BJ (cell line): ENCODE measurements at regions not wholly inside any gene's neighbourhood (a gene's known extent, or its start where the extent isn't known, plus 50 kb on each side); places are given as distances from the start of the nearest gene placed in this dataset. TPM values are rescaled to one million over a fixed set of nuclear protein-coding genes. Genes with fewer than 3 reads are reported as not detected.
"Not testable (repeated sequence)": the region's sequence is repeated elsewhere in the genome, so short reads cannot be mapped to it uniquely, and the experiment has no call there.

ENCODE experiments used
- CTCF ChIA-PET: fragments of 350-600 bp; formaldehyde crosslinking; extraction: SDS; loops from one replicate; lab custom pipeline; 2021; ENCODE audit warnings: antibody characterized with exemption, inconsistent platforms; lab: Yijun Ruan, JAX
- POLR2A ChIA-PET: fragments of 300-600 bp; sonication (Branson Sonifier 250); formaldehyde crosslinking; extraction: SDS; loops from one replicate; lab custom pipeline; 2021; ENCODE audit warnings: antibody characterized with exemption; lab: Charles Lee
- DNase-seq: peaks from one replicate; pipeline ENCODE4 v3.0.0-alpha.2; 2011; ENCODE audit warnings: low read depth
- H3K27me3 ChIP-seq: 2 replicates; pipeline ENCODE4 v1.6.0; 2011; ENCODE audit warnings: low read length; ENCODE audit not compliant: control insufficient read depth, insufficient read depth
- H3K36me3 ChIP-seq: 2 replicates; pipeline ENCODE4 v1.5.1; 2011; ENCODE audit warnings: low read length; ENCODE audit not compliant: control insufficient read depth, insufficient read depth
- H3K4me3 ChIP-seq: 2 replicates; pipeline ENCODE4 v1.5.1; 2011; ENCODE audit warnings: low read depth, mild to moderate bottlenecking, control low read depth, low read length
- small RNA-seq: library from RNA; depleted of rRNA; stranded (forward); fragments of <200 nt; gene quantifications from one replicate; pipeline ENCODE3, GENCODE V24; 2012; ENCODE audit warnings: low replicate concordance, low read depth; ENCODE audit not compliant: insufficient read length

DNA sequence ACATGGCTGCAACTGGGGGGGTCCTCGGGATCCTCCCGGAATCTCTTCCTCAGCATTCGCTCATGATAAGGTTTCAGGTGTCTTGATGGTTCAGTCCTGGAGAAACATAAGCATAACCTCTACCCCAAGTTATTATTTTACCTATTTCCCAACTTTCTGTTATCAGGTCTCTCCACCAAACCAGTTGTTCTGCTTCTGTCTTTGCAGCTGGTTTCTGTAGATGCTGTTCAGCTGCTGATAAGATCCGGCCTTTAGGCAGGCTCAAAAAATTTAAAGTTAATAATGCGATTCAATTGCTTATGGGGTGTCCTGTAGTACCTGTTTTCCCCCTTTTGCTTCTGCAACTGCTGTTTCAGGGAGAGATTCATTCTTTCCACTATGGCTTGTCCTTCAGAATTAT, 55.6 kb upstream of the LPCAT1 start:
- H3K27me3 ChIP-seq, H3K36me3 ChIP-seq, DNase-seq, H3K4me3 ChIP-seq, POLR2A ChIA-PET: not testable (repeated sequence)
- CTCF ChIA-PET: interaction anchor here (0.7 kb wide), 1 partner anchor 484 kb away, joined by 3 read pairs; no protein-coding TSS in a partner anchor

DNA sequence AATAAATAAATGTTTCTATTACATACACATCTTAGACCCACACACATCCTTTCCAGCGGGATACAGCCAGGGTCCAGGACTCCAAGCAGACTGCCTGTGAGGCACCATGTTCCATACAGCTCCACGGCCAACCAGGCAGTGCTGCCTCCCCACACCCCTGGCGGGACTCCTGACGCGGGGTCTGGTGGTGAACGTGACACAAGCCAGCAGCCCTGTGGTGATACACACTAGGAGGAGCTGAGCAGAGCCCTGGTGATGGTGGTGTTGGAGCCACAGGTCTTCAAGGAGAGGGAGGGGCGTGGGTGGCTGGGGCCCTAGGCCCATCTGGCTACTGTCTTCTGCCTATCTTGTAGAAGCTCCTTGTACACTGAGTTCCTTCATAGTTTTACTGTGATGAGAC, 53.1 kb upstream of the LPCAT1 start:
- CTCF ChIA-PET, POLR2A ChIA-PET, H3K27me3 ChIP-seq, DNase-seq, H3K4me3 ChIP-seq, H3K36me3 ChIP-seq: not testable (repeated sequence)

DNA sequence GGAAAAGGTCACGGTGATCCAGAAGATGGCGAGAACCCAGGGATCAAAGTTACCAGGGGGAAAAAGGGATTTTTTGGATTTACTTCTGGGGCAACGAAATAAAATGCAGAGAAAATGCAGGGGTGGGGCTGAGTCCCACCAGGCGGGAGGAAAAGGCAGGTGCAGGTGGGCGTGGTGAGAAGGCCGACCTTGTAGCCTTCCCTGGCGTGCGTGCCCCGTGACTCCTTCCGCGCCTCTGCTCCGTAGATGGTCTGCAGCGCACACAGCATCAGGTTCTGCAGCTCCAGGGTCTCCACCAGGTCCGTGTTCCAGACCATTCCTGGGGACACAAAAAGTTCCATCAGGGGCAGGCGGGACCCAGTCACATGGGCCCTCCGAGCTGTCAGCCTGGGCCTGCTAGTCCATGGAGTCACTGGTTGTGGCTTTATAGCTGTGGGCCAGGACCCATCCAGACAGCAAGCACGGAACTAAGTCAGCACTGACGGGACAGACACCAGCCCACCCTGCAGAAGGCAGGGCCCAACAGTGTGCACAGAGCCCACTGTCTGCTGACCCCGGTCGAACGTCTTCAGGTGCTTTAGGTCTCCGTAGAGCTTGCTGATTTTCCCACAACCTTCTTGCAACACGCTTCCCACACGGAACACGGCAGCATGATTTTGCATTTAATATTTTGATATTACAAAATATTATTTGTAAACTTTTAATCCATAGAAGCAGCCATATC, 52.4 kb upstream of the LPCAT1 start:
- H3K4me3 ChIP-seq, H3K36me3 ChIP-seq, CTCF ChIA-PET, DNase-seq, POLR2A ChIA-PET, H3K27me3 ChIP-seq: not testable (repeated sequence)

DNA sequence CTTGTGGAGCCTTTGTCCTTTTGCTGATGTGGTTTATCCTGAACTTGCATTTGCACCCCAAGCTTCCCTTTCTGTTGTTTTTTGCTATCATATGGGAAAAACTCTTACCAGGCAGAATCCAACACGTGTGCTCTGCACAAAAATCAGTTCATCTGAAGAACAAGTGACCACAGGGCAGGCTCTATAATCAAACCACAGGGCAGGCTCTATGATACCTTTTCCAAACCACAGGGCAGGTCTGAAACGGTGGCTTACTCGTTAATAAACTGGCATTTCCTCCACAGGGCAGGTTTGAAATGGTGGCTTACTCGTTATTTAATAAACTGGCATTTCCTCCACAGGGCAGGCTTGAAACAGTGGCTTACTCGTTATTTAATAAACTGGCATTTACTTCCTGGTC, 51.7 kb upstream of the LPCAT1 start:
- DNase-seq, CTCF ChIA-PET, H3K4me3 ChIP-seq, H3K27me3 ChIP-seq, POLR2A ChIA-PET, H3K36me3 ChIP-seq: not testable (repeated sequence)

DNA sequence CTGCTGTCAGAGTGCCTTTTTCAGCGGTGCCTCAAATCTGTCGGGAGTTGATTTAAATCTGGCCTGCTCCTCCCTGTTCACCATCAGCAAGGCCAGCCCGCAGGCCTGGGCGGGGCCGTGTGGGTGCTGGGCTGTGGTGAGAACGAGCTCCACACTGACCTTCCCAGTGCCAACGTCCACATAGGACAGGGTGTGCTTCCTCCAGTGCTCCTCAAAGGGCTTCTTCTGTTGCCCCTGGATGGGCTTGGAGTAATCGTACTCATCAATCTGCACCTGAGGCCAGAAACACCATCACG, 50.2 kb upstream of the LPCAT1 start:
- H3K36me3 ChIP-seq, H3K27me3 ChIP-seq, POLR2A ChIA-PET, DNase-seq, H3K4me3 ChIP-seq, CTCF ChIA-PET: not testable (repeated sequence)

DNA sequence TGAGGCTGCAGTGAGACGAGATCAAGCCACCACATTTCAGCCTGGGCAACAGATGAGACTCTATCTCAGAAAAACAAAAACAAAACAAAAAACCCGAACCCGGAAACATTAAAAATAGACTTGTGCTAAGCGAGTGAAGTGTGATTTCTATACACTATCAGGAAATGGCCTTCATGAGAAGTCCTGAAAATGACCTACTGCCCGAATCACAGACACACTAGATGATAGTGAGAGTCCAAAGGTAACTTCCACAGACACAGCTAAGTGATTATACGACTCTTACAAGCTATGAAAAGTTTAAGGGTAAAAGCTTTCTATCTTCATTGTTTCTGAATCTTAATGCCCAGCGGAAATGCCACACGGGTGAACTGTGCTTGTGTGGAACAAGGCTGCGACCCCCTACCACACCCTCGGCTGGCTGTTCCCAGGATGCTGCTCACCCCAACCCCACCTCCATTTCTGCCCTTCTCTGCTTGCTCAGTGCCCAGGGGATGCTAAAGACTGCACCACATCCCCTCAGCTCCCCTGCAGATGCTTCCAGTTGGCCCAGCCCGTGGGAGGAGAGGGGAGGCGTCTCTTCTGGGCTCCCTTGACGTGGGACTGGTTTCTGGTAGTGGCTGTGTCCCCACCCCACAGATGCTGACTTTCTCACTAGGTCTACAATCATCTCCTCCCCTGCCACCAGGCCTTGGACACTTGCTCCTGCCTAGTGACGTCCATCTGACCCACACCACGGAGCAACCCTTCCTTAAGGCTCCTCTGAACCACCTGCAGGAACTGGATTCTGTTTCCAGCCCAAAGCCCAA, 49.7 kb upstream of the LPCAT1 start:
- DNase-seq, H3K27me3 ChIP-seq, CTCF ChIA-PET, H3K4me3 ChIP-seq, H3K36me3 ChIP-seq, POLR2A ChIA-PET: not testable (repeated sequence)

Small RNA genes lying in the stretch of these regions (small RNA-seq; reads per million reads assigned to genes)
- gene AC091849.1 (not detected), gene MIR4277 (not detected)
